ENCODE measurements at regions not wholly inside any gene's neighbourhood (a gene's known extent, or its start where the extent isn't known, plus 50 kb on each side); places are given as distances from the start of the nearest gene placed in this dataset.

DNA sequence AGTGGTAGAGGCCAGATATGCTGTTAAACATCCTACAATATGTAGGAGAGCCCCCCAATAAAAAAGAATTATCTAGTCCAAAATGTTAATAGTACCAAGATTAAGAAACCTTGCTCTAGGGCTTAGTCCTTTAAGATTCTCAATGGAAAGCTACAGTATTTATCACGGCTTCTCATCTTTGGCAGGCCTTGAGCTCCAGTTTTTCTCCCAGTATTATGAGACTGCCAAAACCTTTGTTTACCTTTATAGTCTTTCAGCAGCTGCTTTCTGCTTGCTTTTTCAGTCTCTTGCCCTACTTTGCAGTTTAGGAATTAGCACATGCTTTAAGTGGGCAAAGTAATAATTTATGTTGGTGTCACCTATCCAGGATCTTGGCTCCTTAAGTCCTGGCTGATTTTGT lies 59.7 kb downstream of the NHLRC1 start:
- CTCF ChIA-PET, result no interaction called here
- POLR2A ChIA-PET, result no interaction called here
- no peak for DNase-seq (ENCODE audit: extremely low spot score)

DNA sequence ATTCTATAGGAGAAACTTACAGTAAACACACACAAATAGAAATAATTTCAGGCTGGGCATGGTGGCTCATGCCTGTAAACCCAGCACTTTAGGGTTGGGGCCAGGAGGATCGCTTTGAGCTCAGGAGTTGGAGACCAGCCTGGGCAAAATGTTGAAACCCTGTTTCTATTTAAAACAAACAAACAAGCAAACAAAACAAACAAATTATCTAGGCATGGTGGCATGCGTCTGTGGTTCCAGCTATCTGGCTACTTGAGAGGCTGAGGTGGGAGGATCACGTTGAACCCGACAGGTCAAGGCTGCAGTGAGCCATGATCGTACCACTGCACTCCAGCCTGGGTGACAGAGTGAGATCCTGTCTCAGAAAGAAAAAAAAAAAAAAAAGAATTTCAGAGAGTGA lies 64.0 kb downstream of the NHLRC1 start:
- no peak for DNase-seq (ENCODE audit: extremely low spot score)
- ChIA-PET CTCF (no interaction called here), POLR2A (interaction anchor here (0.7 kb wide), 1 partner anchor 96 kb away, joined by 3 read pairs; no protein-coding TSS in a partner anchor)
- TF ChIP-seq ELF4 (IDR thresholded peaks at IDR 0.05) (no peak), FOXM1 (IDR thresholded peaks at IDR 0.05; ENCODE audit: borderline replicate concordance) (no peak), LEF1 (IDR thresholded peaks at IDR 0.05; ENCODE audit: borderline replicate concordance) (no peak), FOXK2 (IDR thresholded peaks at IDR 0.05) (no peak), BHLHE40 (IDR thresholded peaks at IDR 0.05; ENCODE audit: borderline replicate concordance) (no peak), ZNF384 (IDR thresholded peaks at IDR 0.05) (no peak), CTBP1 (IDR thresholded peaks at IDR 0.05; ENCODE audit: borderline replicate concordance) (no peak), L3MBTL2 (conservative IDR thresholded peaks at IDR 0.05) (no peak), NFRKB (IDR thresholded peaks at IDR 0.05) (no peak), HDGF (IDR thresholded peaks at IDR 0.05; ENCODE audit: borderline replicate concordance) (no peak), FOXA1 (IDR thresholded peaks at IDR 0.05) (no peak), ARNT (IDR thresholded peaks at IDR 0.05) (no peak), SP1 (IDR thresholded peaks at IDR 0.05) (no peak), SUZ12 (IDR thresholded peaks at IDR 0.05) (no peak), TARDBP (IDR thresholded peaks at IDR 0.05) (no peak)
- TF ChIP-seq, protein P1, sequence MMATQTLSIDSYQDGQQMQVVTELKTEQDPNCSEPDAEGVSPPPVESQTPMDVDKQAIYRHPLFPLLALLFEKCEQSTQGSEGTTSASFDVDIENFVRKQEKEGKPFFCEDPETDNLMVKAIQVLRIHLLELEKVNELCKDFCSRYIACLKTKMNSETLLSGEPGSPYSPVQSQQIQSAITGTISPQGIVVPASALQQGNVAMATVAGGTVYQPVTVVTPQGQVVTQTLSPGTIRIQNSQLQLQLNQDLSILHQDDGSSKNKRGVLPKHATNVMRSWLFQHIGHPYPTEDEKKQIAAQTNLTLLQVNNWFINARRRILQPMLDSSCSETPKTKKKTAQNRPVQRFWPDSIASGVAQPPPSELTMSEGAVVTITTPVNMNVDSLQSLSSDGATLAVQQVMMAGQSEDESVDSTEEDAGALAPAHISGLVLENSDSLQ (IDR thresholded peaks at IDR 0.05), result no peak

More for the DNA sequence above, 59.7 kb downstream of the NHLRC1 start:
- TF ChIP-seq FOXM1 (IDR thresholded peaks at IDR 0.05; ENCODE audit: borderline replicate concordance) (no peak), FOXA1 (IDR thresholded peaks at IDR 0.05) (no peak), CTBP1 (IDR thresholded peaks at IDR 0.05; ENCODE audit: borderline replicate concordance) (no peak), BHLHE40 (IDR thresholded peaks at IDR 0.05; ENCODE audit: borderline replicate concordance) (no peak), L3MBTL2 (conservative IDR thresholded peaks at IDR 0.05) (no peak), FOXK2 (IDR thresholded peaks at IDR 0.05) (no peak), HDGF (IDR thresholded peaks at IDR 0.05; ENCODE audit: borderline replicate concordance) (no peak), SUZ12 (IDR thresholded peaks at IDR 0.05) (no peak), TARDBP (IDR thresholded peaks at IDR 0.05) (no peak), SP1 (IDR thresholded peaks at IDR 0.05) (no peak), ELF4 (IDR thresholded peaks at IDR 0.05) (no peak), ZNF384 (IDR thresholded peaks at IDR 0.05) (no peak), ARNT (IDR thresholded peaks at IDR 0.05) (no peak)
- TF ChIP-seq, protein P1 (IDR thresholded peaks at IDR 0.05), result no peak

DNA sequence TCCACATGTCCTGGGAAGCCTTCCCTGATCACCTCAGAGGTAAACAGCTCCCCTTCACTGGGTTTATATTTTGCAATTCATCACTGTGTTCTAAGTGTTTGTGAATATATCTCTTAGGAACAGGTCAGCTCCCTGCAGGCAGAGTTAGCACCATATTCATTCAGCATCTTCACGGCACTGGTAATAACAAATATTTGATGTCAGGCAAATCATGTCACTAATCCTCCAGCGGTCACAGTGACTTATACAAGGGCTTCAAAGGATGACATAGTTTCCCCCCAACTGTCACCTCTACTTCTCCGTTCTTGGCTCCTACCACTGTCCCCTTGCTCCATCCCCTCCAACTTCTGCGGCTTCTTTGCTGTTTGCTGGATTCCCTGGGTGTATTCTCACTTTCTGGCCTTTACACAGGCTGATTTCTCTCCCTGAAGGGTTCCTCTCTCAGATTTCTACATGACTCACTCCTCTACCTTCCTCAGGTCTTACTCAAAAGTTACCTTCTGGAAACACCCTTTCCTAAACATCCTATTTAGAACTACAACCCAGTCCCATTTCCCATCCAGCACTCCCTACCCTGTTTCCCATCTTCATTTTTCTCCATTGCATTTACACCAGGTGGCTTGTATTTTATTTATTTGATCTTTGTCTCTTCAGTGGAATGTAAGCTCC lies 66.6 kb downstream of the NHLRC1 start:
- TF ChIP-seq TARDBP (IDR thresholded peaks at IDR 0.05), result no peak
- TF ChIP-seq, protein P1 (IDR thresholded peaks at IDR 0.05), result no peak
- no peak for TF ChIP-seq NFRKB (IDR thresholded peaks at IDR 0.05)
- TF ChIP-seq ELF4 (IDR thresholded peaks at IDR 0.05), result no peak
- ChIA-PET CTCF (no interaction called here), POLR2A (no interaction called here)
- no peak for DNase-seq (ENCODE audit: extremely low spot score)

DNA sequence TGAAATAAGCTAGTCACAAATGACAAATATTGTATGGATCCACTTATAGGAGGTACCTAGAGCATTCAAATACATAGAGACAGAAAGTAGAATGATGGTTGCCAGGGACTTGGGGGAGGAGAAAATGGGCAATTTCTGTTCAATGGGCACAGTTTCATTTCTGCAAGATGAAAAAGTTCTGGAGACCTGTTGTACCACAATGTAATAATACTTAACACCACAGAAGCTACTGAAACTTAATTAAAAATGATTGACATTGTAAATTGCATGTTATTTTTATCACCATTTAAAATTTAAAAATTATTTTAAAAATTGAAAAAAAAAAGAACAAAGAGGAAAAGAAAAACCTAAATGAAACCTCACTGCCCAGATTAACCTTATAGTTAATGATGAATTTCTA lies 67.4 kb downstream of the NHLRC1 start:
- TF ChIP-seq NFRKB (IDR thresholded peaks at IDR 0.05), result no peak
- no peak for TF ChIP-seq FOXA1 (IDR thresholded peaks at IDR 0.05)
- TF ChIP-seq ZNF384 (IDR thresholded peaks at IDR 0.05), result no peak
- no peak for TF ChIP-seq TARDBP (IDR thresholded peaks at IDR 0.05)
- no peak for TF ChIP-seq LEF1 (IDR thresholded peaks at IDR 0.05; ENCODE audit: borderline replicate concordance)
- TF ChIP-seq FOXK2 (IDR thresholded peaks at IDR 0.05), result no peak
- TF ChIP-seq FOXM1 (IDR thresholded peaks at IDR 0.05; ENCODE audit: borderline replicate concordance), result no peak
- ChIA-PET POLR2A (no interaction called here), CTCF (no interaction called here)
- DNase-seq (ENCODE audit: extremely low spot score), result no peak

DNA sequence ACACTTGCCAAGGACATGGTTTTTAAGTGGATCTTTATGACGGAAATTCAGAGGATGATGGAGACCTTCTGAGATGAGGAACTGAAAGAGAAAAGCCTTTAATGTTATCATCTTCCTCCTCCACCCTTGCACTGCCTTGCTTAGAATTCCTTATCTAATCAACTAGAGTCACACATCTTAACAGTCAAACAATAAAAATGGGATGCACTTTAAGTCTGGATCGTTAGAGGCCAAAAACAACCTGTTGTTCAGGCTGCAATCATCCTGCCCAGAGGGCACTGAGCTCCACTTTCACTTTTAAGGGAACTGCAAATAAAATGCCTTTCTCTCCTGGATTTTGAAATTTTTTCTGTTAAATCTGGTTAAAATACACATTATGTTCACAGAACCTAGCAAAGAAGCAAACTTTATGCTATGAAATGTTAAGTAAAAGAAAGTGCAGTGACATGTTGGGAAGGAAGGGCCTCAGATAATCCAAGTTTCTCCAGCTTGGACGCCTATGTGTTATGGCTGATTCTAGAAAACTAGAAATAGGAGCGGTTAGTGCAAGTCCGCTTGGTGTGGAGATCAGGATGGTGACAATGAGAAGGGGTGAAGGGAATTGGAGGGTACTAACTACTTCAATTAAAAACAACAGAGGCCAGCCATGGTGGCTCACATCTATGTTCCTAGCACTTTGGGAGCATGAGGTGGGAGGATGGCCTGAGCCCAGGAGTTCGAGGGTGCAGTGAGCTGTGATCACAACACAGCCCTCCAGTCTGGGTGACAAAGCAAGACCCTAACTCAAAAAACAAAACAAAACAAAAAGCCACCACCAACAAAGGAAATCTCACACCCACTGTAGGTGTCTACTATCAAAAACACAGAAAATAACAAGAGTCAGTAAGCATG lies 66.4 kb upstream of the KIF13A start:
- ChIA-PET POLR2A (no interaction called here), CTCF (no interaction called here)
- no peak for DNase-seq (ENCODE audit: extremely low spot score)
- TF ChIP-seq SP1 (IDR thresholded peaks at IDR 0.05) (no peak), LEF1 (IDR thresholded peaks at IDR 0.05; ENCODE audit: borderline replicate concordance) (no peak), NFRKB (IDR thresholded peaks at IDR 0.05) (no peak), CTBP1 (IDR thresholded peaks at IDR 0.05; ENCODE audit: borderline replicate concordance) (no peak), L3MBTL2 (conservative IDR thresholded peaks at IDR 0.05) (no peak), ELF4 (IDR thresholded peaks at IDR 0.05) (no peak), FOXM1 (IDR thresholded peaks at IDR 0.05; ENCODE audit: borderline replicate concordance) (no peak), ARNT (IDR thresholded peaks at IDR 0.05) (no peak), FOXK2 (IDR thresholded peaks at IDR 0.05) (no peak), TARDBP (IDR thresholded peaks at IDR 0.05) (no peak), SUZ12 (IDR thresholded peaks at IDR 0.05) (no peak), FOXA1 (IDR thresholded peaks at IDR 0.05) (no peak), HDGF (IDR thresholded peaks at IDR 0.05; ENCODE audit: borderline replicate concordance) (no peak), ZNF384 (IDR thresholded peaks at IDR 0.05) (no peak)
- TF ChIP-seq, protein P1 (IDR thresholded peaks at IDR 0.05), result no peak
